ENCODE measurements at regions not wholly inside any gene's neighbourhood (a gene's known extent, or its start where the extent isn't known, plus 50 kb on each side); places are given as distances from the start of the nearest gene placed in this dataset.

DNA sequence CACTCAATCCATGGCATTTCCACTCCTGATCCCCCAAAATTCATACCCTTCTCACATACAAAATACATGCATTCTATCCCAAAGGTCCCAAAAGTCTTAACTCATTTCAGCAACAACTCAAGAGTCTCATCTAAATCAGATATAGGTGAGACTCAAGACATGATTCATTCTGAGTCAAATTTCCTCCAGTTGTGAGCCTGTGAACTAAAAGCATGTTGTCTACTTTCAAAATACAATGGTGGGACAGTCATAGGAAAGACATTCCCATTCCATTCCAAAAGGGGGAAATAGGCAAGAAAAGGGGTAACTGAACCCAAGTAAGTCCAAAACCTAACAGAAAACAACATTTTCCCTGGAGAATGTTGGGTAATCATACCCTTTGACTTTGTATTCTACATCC is 103.3 kb downstream of the C12orf75 start (continued):
- TF ChIP-seq, protein P1, sequence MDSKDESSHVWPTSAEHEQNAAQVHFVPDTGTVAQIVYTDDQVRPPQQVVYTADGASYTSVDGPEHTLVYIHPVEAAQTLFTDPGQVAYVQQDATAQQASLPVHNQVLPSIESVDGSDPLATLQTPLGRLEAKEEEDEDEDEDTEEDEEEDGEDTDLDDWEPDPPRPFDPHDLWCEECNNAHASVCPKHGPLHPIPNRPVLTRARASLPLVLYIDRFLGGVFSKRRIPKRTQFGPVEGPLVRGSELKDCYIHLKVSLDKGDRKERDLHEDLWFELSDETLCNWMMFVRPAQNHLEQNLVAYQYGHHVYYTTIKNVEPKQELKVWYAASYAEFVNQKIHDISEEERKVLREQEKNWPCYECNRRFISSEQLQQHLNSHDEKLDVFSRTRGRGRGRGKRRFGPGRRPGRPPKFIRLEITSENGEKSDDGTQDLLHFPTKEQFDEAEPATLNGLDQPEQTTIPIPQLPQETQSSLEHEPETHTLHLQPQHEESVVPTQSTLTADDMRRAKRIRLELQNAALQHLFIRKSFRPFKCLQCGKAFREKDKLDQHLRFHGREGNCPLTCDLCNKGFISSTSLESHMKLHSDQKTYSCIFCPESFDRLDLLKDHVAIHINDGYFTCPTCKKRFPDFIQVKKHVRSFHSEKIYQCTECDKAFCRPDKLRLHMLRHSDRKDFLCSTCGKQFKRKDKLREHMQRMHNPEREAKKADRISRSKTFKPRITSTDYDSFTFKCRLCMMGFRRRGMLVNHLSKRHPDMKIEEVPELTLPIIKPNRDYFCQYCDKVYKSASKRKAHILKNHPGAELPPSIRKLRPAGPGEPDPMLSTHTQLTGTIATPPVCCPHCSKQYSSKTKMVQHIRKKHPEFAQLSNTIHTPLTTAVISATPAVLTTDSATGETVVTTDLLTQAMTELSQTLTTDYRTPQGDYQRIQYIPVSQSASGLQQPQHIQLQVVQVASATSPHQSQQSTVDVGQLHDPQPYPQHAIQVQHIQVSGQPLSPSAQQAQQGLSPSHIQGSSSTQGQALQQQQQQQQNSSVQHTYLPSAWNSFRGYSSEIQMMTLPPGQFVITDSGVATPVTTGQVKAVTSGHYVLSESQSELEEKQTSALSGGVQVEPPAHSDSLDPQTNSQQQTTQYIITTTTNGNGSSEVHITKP (CRISPR knock-in tag; IDR thresholded peaks at IDR 0.05; ENCODE audit: low read depth): no peak
- TF ChIP-seq ZNF34 (CRISPR knock-in tag; IDR thresholded peaks at IDR 0.05; ENCODE audit: borderline replicate concordance) (no peak), NFE2 (CRISPR knock-in tag; IDR thresholded peaks at IDR 0.05) (no peak), RELA (CRISPR knock-in tag; IDR thresholded peaks at IDR 0.05) (no peak)

DNA sequence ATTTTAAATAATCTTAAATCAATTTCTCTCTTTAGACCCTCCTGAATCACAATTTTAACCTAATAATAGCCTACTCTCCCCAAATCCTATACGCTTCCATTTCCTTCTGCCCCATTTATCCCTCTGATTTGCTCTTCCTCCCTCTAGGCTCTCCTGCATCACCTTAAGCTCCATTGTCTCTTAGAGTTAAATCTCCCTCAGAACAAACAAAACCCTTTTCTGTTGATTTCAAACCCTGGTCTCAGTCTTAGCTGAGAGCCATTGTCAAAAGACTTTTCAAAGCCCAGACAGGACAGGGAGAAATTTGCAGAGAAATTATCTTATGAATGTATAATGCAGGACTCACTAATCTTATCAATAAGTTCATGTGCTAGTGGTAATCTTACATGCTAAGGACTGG is 106.1 kb downstream of the C12orf75 start:
- Histone ChIP-seq H3K4me3 (replicated peaks in 1 of 3; ENCODE audit: insufficient read depth in 1 of 3, low read depth in 2 of 3, low read length in 3 of 3) (no peak overlapping the region), H4K20me1 (ENCODE audit: insufficient read depth, low read length) (no peaks in the 10 kb centered on the region), H2AFZ (ENCODE audit: low read length) (no peak overlapping the region), H3K36me3 (replicated peaks in 1 of 2; ENCODE audit: control insufficient read depth in 1 of 2, insufficient read depth in 2 of 2, low read length in 2 of 2) (no peaks in the 10 kb centered on the region), H3K9me3 (ENCODE audit: low read length) (no peaks in the 10 kb centered on the region), H3K27ac (ENCODE audit: extremely low read length, insufficient read depth, low read length) (no peak overlapping the region), H3K9ac (ENCODE audit: insufficient read depth, low read depth, low read length) (no peak overlapping the region), H3K27me3 (ENCODE audit: control insufficient read depth in 1 of 2, insufficient read depth in 2 of 2, low read length in 2 of 2) (no peaks in the 10 kb centered on the region), H3K4me1 (ENCODE audit: insufficient read depth, low read length) (no peaks in the 10 kb centered on the region), H3K4me2 (ENCODE audit: low read depth, low read length) (no peak overlapping the region), H3K79me2 (ENCODE audit: insufficient read depth, low read length) (no peaks in the 10 kb centered on the region)
- DNase-seq (ENCODE audit: low spot score) (no peak), FAIRE-seq (no peak), ATAC-seq (no peak)
- intact Hi-C loops (cut with micrococcal nuclease; ENCODE audit: unreplicated experiment): no loop called here
- CTCF ChIA-PET (ENCODE audit: low intra/inter-chr PET ratio, low total read pairs): no interaction called here
- BruUV-seq (replicated peaks): no TSS peak
- 3% methylated on average over 1 of the region's 1 CpG for WGBS (ENCODE audit: low lambda C conversion rate)
- POLR2A ChIA-PET: no interaction called here
- in situ Hi-C loops (cut with HindIII; ENCODE audit: extremely low pct_ligation_motif_present, low pct_unique_long_range_greater_than_20kb): no loop called here
- TF ChIP-seq ZSCAN30 (CRISPR knock-in tag; IDR thresholded peaks at IDR 0.05): no peak
- no peak for TF ChIP-seq EED (CRISPR knock-in tag; IDR thresholded peaks at IDR 0.05)
- TF ChIP-seq SKI (IDR thresholded peaks at IDR 0.05; ENCODE audit: partially characterized antibody): no peak
- TF ChIP-seq ERF (CRISPR knock-in tag; IDR thresholded peaks at IDR 0.05): no peak
- TF ChIP-seq THYN1 (CRISPR knock-in tag; IDR thresholded peaks at IDR 0.05; ENCODE audit: borderline replicate concordance, low read depth): no peak
